ENCODE measurements at regions not wholly inside any gene's neighbourhood (a gene's known extent, or its start where the extent isn't known, plus 50 kb on each side); places are given as distances from the start of the nearest gene placed in this dataset.

- DNase-seq (ENCODE audit: low read depth), result no peak
Measured at GRCh38 chr16:13552062-13552959, 367.6 kb upstream of the ERCC4 start.

GRCh38 chr16:13552960-13553257 lies 367.0 kb upstream of the ERCC4 start:
- no peak for DNase-seq (ENCODE audit: low read depth)

DNA sequence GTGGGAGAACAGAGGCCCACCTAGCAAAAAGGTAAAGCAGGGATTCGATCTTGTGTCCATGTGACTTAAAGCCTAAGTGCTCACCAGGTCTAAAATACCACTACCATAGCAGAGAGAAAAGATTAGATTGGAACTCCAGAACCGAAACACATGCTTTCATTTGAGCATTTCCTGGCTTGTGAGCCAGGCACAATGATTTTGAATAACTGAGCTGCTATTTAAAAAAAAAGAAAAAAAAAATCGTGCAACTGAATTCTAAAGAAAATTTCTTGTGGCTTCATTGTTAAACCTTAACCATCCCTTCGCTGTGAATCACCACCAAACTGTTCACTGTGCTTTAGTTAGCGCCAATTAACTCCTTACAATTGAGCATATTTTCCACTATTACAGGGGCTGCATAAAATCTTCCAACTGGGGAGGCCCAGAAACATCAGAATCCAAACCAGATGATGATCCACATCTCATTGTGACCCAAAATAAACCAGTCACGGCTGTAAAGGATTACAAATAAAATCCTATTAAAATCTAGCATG lies 366.4 kb upstream of the ERCC4 start:
- DNase-seq (ENCODE audit: low read depth), result no peak

DNA sequence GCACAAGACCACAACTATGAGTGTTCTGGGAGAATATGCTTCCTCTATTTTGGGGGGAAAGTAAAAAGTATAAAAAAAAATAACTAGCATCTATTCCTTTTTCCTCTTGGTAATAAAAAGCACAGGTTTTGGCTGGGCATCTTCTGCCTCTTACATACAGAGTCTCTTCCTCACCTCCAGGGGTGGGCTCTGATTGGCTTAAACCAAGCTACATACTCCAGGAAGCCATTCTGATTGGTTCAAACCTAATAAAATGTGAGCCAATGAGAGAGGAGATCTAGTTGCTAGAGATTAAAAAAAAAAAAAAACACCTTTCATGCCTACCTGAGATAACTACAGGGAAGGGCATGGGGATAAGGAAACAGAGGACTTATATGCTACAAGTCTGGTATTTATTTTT lies 365.9 kb upstream of the ERCC4 start:
- no peak for DNase-seq (ENCODE audit: low read depth)

DNA sequence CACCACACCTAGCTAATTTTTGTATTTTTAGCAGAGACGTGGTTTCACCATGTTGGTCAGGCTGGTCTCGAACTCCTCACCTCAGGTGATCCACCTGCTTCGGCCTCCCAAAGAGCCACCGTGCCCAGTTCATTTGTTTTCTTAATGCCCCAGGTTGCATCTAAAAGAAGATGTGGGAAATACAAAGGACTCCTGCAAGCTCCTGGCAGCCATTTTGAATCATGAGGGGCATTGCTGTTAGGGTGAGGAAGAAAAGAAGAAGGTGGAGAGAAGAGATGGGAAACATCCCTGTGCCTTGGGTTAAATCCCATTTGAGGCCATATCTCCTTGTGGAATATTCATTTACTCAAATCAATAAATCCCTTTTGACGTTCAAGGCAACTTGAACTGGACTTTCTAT lies 365.3 kb upstream of the ERCC4 start:
- DNase-seq (ENCODE audit: low read depth), result no peak

DNA sequence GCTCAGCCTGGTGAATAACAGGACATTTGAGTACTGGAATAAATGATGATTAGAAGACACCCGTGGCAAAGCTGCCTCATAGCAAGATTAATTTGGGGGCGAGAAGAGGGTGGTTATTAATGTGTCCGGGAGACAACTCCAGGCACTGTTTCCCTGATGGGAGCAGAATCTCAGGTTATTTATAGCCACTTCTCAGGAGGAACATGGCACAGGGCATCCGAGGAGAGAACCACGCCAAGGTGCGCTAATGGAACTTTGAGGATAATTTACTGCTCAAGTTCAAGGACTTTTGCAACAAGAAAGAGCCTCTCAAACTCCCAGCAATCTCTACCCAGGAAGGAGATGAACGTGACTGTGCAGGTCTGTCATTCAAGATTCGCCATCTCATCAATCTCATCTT lies 362.5 kb upstream of the ERCC4 start:
- no peak for DNase-seq (ENCODE audit: low read depth)

DNA sequence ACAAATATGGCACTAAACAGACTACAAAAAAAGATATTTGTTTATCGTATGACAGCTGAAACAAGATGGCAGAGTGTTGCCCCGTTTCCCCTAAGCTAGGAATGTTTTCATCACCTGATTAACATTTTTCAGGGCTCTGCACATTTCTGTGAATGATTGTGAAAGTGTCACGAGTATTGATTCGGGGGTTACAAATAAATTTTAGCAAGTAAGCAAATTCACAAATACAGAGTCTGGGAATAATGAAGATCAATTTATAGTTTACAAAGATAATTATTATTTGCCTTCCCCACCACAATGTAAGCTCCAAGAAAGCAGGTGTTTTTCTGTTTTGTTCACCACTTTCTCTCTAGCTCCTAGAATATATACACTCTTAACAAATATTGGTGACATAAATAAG lies 361.2 kb upstream of the ERCC4 start:
- no peak for DNase-seq (ENCODE audit: low read depth)

DNA sequence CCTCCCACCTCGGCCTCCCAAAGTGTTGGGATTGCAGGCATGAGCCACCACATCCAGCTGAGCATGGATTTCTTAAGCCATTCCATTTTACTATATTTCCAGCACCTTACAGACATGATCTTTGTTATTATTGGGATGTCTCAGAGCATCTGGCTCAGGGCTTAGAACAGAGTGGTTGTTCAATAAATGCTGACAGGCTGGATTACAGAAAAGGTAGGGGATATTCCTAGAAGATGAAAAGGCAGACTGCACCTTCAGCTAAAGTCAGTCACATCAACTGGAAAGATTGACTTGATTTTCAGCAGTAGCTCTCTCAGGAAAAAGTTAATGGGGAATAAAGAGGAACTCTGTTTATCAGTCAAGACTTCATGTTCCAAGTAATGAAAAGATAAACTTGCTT lies 360.3 kb upstream of the ERCC4 start:
- DNase-seq (ENCODE audit: low read depth), result no peak

- no peak for DNase-seq (ENCODE audit: low read depth)
Measured at GRCh38 chr16:13560151-13560550, 359.8 kb upstream of the ERCC4 start.

- DNase-seq (ENCODE audit: low read depth), result no peak
Measured at GRCh38 chr16:13561291-13562070, 358.5 kb upstream of the ERCC4 start.

DNA sequence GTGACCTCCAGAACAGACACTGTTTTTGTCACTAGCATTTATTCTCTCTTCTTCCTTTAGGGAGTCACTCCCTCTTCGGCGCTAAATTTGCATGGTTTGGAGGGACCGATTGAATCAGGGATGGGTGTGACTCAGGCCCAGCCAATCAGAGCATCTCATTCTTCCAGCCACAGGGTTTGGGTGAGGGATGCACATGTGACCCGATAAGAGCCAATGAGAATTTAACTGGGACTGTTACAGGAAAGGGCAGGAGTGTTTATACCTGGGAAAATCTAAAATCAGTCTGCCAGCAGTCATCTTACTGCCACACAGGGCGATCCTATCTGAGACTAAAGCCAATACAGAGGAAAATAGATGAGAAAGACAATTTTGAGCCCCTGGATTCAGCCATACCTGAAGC lies 351.2 kb upstream of the ERCC4 start:
- no peak for DNase-seq (ENCODE audit: low read depth)

GRCh38 chr16:13569986-13570385 lies 350.0 kb upstream of the ERCC4 start:
- no peak for DNase-seq (ENCODE audit: low read depth)

DNA sequence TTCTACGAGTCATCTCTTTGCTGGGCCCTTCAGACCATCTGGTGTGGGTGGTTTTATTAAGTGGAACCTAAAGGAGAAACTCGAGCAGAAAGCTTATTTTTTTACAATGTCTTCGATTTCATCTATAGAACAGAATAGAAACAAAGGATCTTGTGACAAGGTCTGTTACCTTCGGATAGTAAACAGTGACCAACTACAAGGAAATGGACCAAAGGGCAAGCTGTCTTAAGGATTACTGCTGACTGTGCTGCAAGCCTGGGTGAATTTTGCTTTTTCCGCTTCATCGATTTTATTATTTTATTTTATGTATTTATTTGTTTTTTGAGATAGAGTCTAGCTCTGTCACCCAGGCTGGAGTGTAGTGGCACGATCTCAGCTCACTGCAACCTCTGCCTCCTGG lies 348.9 kb upstream of the ERCC4 start:
- DNase-seq (ENCODE audit: low read depth), result no peak

DNA sequence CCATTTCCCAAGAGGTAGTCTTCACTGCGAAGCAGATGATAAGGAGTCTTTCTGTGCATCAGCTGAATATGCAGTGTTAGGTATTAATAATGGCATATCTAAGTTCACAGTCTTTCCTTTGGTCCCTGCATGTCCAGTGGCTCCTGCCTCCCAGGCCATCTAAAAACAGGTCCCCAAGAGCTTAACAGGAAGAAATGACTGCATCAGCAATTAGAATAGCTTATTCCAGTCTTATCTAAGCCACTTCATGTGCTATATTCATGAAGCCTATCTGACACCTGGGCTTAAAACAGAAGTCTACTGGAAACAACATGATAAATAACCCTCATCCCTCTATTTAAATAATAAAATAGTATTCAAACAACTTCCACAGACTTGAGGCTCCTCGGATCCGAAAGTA lies 346.1 kb upstream of the ERCC4 start:
- no peak for DNase-seq (ENCODE audit: low read depth)

GRCh38 chr16:13586051-13586450 lies 333.9 kb upstream of the ERCC4 start:
- DNase-seq (ENCODE audit: low read depth), result no peak

- no peak for DNase-seq (ENCODE audit: low read depth)
Measured at GRCh38 chr16:13587181-13587580, 332.8 kb upstream of the ERCC4 start.

DNA sequence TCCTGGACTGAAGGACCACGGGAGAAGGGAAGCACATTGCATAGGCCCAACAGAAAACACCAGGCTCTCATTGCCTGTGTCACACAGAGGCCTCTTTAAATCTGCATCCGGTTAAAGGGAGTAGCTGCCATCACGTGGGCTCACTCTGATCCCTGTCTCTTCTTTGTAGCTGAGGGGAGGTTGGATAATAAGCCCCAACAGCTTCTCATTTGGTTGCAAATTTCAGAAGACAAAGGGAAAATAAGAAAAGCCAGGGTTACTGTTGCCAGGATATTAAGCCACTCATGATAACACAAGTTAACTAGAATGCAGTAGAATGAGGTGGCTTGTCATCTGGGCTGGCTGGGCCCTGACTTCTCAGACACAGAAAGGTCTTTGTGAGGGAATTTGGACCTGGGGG lies 325.1 kb upstream of the ERCC4 start:
- DNase-seq (ENCODE audit: low read depth), result no peak

GRCh38 chr16:13606804-13607203 lies 313.1 kb upstream of the ERCC4 start:
- no peak for DNase-seq (ENCODE audit: low read depth)

GRCh38 chr16:13607289-13607688 lies 312.7 kb upstream of the ERCC4 start:
- DNase-seq (ENCODE audit: low read depth), result no peak

- no peak for DNase-seq (ENCODE audit: low read depth)
Measured at GRCh38 chr16:13611596-13611995, 308.4 kb upstream of the ERCC4 start.

DNA sequence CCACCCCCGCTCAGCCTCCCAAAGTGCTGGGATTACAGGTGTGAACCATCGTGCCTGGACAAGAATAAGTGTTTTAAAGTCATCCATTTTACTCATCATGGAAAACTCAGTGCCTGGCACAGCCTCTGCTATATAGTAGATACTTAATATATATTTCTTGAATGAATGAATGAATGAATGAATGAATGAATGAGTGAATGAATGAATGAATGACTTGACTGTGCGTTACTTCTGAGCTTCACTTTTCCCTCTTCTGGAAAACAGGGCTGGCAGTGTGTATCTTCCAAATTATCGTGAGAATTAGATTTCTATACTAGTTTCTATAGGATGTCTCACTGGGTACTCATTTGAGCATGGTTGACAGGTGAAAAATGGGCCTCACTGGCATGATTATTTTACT lies 307.3 kb upstream of the ERCC4 start:
- DNase-seq (ENCODE audit: low read depth), result no peak

GRCh38 chr16:13613165-13613564 lies 306.8 kb upstream of the ERCC4 start:
- no peak for DNase-seq (ENCODE audit: low read depth)

DNA sequence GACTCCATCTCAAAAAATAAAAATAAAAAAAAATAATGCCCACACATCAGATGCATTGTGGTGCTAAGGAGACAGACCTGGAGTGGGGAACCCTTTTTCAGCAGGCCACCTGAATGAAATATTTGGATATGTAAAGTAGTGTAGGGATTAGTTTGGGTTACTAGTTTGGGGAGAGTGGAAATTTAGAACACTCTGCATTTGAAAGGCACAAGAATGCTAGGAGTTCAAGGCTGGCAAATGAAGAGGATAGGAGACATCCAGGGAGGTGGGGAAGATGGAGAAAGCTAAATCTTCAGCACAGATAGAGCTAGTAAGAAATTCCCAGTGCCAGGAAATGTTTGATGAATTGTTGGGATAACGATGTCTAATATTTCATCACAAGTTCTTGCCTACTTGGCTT lies 298.3 kb upstream of the ERCC4 start:
- DNase-seq (ENCODE audit: low read depth), result no peak

All from amniotic epithelial cell (primary cell).